NCI-H2029 (cell line): ENCODE measurements at regions not wholly inside any gene's neighbourhood (a gene's known extent, or its start where the extent isn't known, plus 50 kb on each side); places are given as distances from the start of the nearest gene placed in this dataset.
"Not testable (repeated sequence)": the region's sequence is repeated elsewhere in the genome, so short reads cannot be mapped to it uniquely, and the experiment has no call there.

Source experiments
- DNase-seq: peaks from one replicate; lab custom pipeline; 2025; lab: John Stamatoyannopoulos, UW

- no peak for DNase-seq
Observed at GRCh38 chr7:108627476-108628051, 57.9 kb downstream of the DNAJB9 start.

- no peak for DNase-seq
Observed at GRCh38 chr7:108628678-108629077, 59.0 kb downstream of the DNAJB9 start.

DNA sequence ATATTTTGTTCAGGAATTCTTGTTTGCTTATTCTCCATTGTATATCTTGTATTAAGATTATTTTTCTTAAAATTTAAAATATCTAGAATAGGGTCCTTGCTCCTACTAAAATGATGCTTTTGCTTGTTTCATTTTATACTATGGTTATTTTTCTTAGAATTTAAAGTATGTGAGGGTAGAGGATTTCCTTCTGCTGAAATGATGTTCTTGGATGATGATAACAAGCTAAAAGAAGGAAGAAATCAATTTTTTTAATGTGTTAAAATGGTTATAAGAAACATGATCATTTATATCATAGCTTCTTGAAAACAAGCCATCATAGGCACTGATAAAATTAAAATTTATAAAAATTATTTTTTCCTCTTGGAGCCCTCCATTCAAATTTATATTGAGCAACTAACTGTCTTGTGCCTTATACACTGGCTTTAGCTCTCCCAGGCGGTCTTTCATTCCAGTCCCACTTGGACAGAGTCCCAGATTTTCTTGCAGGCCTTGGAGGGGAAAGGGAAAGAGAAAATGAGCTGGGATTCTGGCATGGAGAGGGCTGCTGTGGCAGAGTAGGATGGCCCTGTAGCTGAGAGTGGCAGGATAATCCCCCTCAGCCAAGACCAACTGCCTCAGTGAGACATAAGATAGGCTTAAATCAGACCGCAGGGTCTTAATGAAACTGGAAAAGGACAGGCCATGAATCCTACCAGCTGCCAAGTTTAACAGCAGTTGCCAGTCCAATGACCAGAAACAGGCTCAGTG, 60.2 kb downstream of the DNAJB9 start:
- DNase-seq: no peak

DNA sequence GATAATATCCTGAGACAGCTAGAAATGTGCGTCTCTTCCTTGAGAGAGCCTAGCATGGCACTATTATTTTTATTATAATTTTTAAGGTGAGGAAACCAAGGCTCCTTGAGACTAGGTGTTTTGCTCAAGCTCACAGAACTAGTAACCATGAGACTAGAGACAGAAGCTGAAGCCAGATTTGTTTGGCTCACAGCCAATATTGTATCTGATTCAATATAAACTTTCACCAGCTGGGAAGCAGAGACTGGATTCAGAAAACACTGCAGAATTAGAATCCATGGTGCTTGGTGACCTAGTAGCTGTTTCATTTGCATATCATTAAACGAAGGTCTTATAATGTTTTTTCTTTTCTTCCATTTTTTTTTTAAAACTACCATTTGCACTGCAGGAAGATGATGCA, 64.4 kb downstream of the DNAJB9 start:
- DNase-seq: peak; percentile 5

GRCh38 chr7:108634535-108634934, 64.9 kb downstream of the DNAJB9 start:
- no peak for DNase-seq

- DNase-seq: peak; percentile 88
Observed at GRCh38 chr7:108637049-108637621, 67.5 kb downstream of the DNAJB9 start.

GRCh38 chr7:108642126-108642525, 72.5 kb downstream of the DNAJB9 start:
- no peak for DNase-seq

DNA sequence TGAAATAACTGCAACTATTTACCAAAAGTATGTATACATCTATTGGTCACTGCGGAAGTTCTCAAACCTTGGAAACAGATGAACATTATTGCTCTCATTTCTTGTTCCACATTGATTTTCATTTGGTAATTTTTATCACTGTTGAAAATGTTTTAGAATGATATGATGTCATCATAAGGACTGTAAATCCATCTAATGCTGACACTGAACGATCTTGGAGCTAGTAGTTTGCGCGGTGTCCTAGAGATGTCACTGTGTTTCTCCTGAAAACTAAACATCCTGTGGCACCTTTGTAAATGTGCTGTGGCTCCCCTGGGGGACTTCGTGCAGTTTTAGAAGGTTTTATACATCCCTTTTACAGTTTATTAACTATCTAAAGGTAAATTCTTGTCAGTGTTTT, 73.5 kb downstream of the DNAJB9 start:
- DNase-seq: no peak

DNA sequence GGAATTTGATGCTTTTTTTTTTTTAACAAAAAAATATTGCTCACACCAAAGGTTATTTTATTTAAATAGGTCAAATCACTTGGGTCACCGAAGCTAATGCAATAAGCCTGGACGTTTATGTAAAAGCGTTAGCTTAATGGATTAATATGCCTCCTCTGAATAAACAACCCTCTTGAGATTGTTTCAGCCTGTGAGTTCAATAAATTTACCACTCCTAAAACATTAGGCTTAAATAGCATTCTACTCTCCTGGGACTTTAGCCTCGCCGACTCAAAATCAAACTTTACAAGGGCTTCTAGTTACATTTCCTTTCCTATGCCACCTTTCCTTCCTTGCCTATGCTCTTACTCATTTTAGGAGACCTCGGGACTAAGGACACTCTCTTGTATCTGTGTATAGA, 79.3 kb downstream of the DNAJB9 start:
- DNase-seq: no peak

- no peak for DNase-seq
Observed at GRCh38 chr7:108650467-108650866, 80.8 kb downstream of the DNAJB9 start.

- no peak for DNase-seq
Observed at GRCh38 chr7:108652886-108653285, 83.2 kb downstream of the DNAJB9 start.

GRCh38 chr7:108653526-108653925, 83.9 kb downstream of the DNAJB9 start:
- no peak for DNase-seq

DNA sequence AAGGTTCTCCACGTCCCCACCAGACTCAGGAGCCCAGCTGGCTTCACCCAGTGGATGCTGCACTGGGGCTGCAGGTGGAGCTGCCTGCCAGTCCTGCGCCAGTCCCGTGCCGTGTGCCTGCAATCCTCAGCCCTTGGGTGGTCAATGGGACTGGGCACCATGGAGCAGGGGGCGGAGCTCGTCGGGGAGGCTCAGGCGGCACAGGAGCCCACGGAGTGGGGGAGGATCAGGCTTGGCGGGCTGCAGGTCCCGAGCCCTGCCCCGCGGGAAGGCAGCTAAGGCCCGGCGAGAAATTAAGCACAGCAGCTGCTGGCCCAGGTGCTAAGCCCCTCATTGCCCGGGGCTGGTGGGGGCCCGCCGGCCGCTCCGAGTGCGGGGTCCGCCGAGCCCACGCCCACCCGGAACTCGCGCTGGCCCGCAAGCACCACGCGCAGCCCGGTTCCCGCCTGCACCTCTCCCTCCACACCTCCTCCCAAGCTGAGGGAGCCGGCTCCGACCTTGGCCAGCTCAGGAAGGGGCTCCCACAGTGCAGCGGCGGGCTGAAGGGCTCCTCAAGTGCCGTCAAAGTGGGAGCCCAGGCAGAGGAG, 87.6 kb downstream of the DNAJB9 start:
- not testable (repeated sequence) for DNase-seq

DNA sequence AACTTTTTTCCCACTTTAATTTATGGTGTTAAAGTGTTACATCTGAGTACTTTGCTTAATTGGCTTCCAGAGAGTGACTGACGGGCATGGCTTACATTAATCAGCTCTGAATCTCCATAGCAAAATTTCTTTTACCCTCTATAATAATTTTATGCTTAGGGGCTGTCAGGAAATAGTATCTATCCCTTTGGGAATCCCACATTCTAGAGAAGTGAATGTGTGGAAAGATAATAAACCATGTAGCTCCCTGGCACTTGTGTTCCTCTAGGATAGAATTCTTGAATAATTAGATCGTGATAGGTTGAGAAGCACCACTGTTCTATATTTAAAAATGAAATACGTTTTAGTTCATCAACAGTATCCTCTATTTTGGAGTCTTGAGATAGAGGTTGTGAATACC, 89.6 kb downstream of the DNAJB9 start:
- DNase-seq: no peak

- DNase-seq: no peak
Observed at GRCh38 chr7:108659867-108660266, 90.2 kb downstream of the DNAJB9 start.

DNA sequence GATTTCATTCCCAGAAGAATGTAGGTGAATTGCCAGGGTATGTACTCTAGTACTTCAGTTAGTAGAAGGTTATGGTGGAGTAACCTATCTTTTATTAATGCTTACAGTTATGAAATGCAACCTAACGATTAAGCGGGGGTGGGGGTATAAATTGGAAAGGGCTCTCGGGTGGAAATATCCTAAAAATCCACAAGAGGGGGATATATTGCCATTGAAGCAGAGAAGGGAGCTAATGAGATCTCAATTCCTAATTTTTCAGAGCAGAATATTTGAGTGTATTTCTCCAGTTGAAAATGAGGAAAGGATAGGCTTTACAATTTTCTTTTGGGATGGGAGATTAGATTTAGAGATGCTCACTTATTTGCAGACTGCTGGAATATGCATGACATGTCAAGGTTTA, 90.8 kb downstream of the DNAJB9 start:
- DNase-seq: no peak

DNA sequence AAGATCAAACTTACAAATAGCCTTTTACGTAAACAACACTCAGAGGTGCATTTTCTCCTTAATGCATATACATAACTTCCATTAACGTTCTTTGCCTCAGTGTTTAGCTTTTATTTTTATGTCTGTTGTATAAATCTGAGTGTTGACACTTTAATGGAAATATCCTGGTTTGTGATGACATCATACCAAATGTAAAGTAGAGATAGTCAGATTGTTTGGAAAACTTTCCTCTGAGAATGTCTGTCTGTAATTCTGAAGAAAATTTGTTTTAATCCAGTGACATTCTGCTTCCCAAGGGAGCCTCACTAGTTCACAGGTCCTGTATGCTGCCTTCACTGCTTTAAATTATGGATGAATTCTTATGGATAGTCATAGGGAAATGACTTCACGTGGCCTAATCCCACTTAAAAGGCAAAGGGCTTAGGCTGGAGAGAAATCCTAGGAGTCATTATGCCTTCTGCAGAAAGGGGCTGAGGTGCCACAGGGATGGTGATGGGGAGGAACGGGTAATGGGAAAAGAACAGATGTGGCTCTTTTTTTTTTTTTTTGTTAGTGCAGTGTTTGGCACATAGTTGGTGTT, 93.2 kb downstream of the DNAJB9 start:
- DNase-seq: no peak

DNA sequence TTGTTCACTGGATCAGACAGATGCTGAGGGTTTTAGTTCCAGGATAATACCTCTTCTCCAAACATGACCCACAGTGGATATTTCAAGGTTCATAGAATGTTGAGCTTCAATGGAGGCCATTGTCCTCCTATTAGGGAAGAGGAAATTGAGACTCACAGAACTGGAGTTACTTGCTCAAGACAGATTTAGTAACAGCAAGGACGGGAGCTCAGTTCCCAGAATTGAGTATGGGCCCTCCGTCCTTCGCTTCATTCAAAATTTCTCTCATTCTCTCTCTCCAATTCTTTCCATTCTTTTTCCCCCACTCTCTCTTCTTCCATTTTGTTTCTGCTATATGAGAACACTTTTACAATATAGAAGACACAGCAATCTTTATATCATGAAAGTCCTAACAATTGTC, 94.0 kb downstream of the DNAJB9 start:
- no peak for DNase-seq

- no peak for DNase-seq
Observed at GRCh38 chr7:108667216-108667615, 97.5 kb downstream of the DNAJB9 start.

DNA sequence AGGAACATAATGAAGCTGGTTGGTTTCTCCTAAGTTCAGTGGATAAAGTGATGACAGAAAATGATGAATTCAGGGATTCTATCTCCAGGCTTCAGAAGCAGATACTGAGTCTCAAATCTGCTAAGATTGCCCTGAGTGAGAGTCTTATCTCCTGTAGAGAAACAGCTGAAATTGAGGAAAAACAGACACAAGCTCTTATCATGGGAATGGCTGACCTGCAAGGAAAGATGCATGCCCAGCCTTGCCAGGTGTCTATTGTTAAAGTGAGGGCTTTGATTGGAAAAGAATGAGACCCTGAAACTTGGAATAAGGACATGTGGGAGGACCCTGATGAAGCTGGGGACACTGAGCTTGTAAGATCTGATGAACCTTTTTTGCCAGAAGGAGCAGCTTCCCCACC, 100.3 kb downstream of the DNAJB9 start:
- DNase-seq: no peak

DNA sequence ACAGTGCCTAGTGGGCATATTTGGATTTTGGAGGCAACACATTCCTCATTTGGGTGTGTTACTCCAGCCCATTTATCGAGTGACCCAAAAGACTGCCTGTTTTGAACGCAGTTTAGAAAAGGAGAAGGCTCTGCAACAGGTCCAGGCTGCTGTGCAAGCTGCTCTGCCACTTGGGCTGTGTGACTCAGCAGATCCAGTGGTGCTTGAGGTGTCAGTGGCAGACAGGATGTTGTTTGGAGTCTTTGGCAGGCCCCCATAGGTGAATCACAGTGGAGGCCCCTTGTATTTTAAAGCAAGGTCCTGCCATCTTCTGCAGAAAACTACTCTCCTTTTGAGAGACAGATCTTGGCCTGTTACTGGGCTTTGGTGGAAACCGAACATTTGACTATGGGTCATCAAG, 104.0 kb downstream of the DNAJB9 start:
- not testable (repeated sequence) for DNase-seq

- no peak for DNase-seq
Observed at GRCh38 chr7:108684629-108685028, 115.0 kb downstream of the DNAJB9 start.

DNA sequence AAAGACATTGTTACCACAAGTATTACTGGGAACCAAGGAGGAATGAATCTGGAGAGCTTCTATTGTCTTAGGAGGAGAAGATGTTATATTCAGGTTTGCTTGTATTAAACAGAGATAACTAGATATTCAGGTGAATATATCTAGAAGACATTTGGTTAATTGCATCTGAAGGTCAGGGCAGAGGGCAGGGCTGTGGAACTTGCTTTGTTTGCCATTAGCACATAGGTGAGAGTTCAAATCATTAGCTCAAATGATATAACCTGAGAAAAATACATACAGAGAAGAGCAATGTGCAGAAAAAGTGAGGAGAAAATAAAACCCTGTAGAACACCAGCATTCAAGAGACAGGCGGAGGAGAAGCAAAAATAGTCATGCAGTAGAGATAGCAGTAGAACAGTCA, 116.8 kb downstream of the DNAJB9 start:
- DNase-seq: no peak
